H1 (cell line): ENCODE measurements at regions not wholly inside any gene's neighbourhood (a gene's known extent, or its start where the extent isn't known, plus 50 kb on each side); places are given as distances from the start of the nearest gene placed in this dataset.
"Not testable (repeated sequence)": the region's sequence is repeated elsewhere in the genome, so short reads cannot be mapped to it uniquely, and the experiment has no call there.

Experiments used
- CTCF ChIA-PET: fragments of 300-600 bp; sonication (Branson Sonifier 250); formaldehyde crosslinking; loops from one replicate; lab custom pipeline; 2021; ENCODE audit not compliant: partially characterized antibody; lab: Charles Lee
- POLR2A ChIA-PET: fragments of 300-600 bp; sonication (Branson Sonifier 250); formaldehyde crosslinking; loops from one replicate; lab custom pipeline; 2021; ENCODE audit warnings: inconsistent platforms; ENCODE audit not compliant: partially characterized antibody; lab: Charles Lee
- DNase-seq, 2 experiments: peaks; one replicate each; pipeline versions ENCODE4 v3.0.0 to v3.0.0-alpha.2; 2010 to 2022; ENCODE audit warnings: low spot score in 2 of 2, low read depth in 1 of 2, mixed read lengths in 1 of 2
- FAIRE-seq: peaks from 2 replicates; lab custom pipeline; 2011; peaks lifted over from hg19 to GRCh38; lab: Jason Lieb, UNC
- H2AFZ ChIP-seq: 2 replicates; pipeline ENCODE4 v1.8.1; 2012; ENCODE audit warnings: low read length, inconsistent platforms
- H2AK5ac ChIP-seq: 2 replicates; pipeline ENCODE4 v1.6.1; 2013; ENCODE audit warnings: low read depth, low read length
- H2BK120ac ChIP-seq: replicated peaks from 2 replicates; pipeline ENCODE3; 2013; ENCODE audit warnings: low read depth, low read length, inconsistent platforms
- H2BK12ac ChIP-seq: 2 replicates; pipeline ENCODE4 v1.6.1; 2013; ENCODE audit warnings: low read depth, low read length
- H2BK15ac ChIP-seq: 2 replicates; pipeline ENCODE4 v1.6.1; 2013; ENCODE audit warnings: low read length
- H2BK20ac ChIP-seq: 2 replicates; pipeline ENCODE4 v1.6.1; 2013; ENCODE audit warnings: low read length
- H2BK5ac ChIP-seq: 2 replicates; pipeline ENCODE4 v1.6.1; 2013; ENCODE audit warnings: low read depth, low read length
- H3K14ac ChIP-seq: 2 replicates; pipeline ENCODE4 v1.6.1; 2013; ENCODE audit warnings: inconsistent platforms; ENCODE audit not compliant: insufficient read length
- H3K18ac ChIP-seq: 2 replicates; pipeline ENCODE4 v1.6.1; 2013; ENCODE audit warnings: low read length; ENCODE audit errors: extremely low read depth
- H3K23ac ChIP-seq: 2 replicates; pipeline ENCODE4 v1.6.1; 2013; ENCODE audit warnings: inconsistent platforms; ENCODE audit not compliant: insufficient read length
- H3K23me2 ChIP-seq: 2 replicates; pipeline ENCODE4 v1.6.1; 2013; ENCODE audit warnings: low read depth, low read length
- H3K27ac ChIP-seq: 2 replicates; pipeline ENCODE4 v1.6.1; 2011; ENCODE audit warnings: low read depth, low read length, inconsistent platforms
- H3K27me3 ChIP-seq, 4 experiments: replicated peaks in 1 of 4; 1 replicate in 1 of 4; 2 replicates in 3 of 4; pipeline versions ENCODE4 v1.6.1 to v1.8.1; 2011 to 2013; ENCODE audit warnings: low read length in 3 of 4, mild to moderate bottlenecking in 3 of 4, inconsistent platforms in 2 of 4, mixed read lengths in 2 of 4, moderate library complexity in 1 of 4; ENCODE audit not compliant: control insufficient read depth in 3 of 4, insufficient read depth in 3 of 4; ENCODE audit errors: extremely low read depth in 1 of 4
- H3K36me3 ChIP-seq, 4 experiments: 2 replicates each; pipeline versions ENCODE4 v1.6.1 to v1.8.1; 2011 to 2013; ENCODE audit warnings: mild to moderate bottlenecking in 4 of 4, low read length in 3 of 4, moderate library complexity in 2 of 4, control low read depth in 1 of 4, inconsistent platforms in 1 of 4; ENCODE audit not compliant: insufficient read depth in 4 of 4, control insufficient read depth in 2 of 4
- H3K4ac ChIP-seq: replicated peaks from 2 replicates; pipeline ENCODE3; 2013; ENCODE audit warnings: low read length, low read depth, mixed read lengths, inconsistent platforms; ENCODE audit not compliant: insufficient read length
- H3K4me1 ChIP-seq, 4 experiments: replicated peaks in 1 of 4; 1 replicate in 1 of 4; 2 replicates in 3 of 4; pipeline versions ENCODE4 v1.6.1 to v1.8.1; 2011 to 2013; ENCODE audit warnings: low read length in 3 of 4, inconsistent platforms in 2 of 4, mixed read lengths in 1 of 4; ENCODE audit not compliant: insufficient read depth in 4 of 4, control insufficient read depth in 3 of 4
- H3K4me2 ChIP-seq, 2 experiments: 2 replicates each; pipeline versions ENCODE4 v1.6.1 to v1.8.1; 2011 to 2013; ENCODE audit warnings: low read depth in 2 of 2, low read length in 2 of 2, control low read depth in 1 of 2, inconsistent platforms in 1 of 2, mild to moderate bottlenecking in 1 of 2; ENCODE audit not compliant: insufficient read depth in 1 of 2
- H3K4me3 ChIP-seq, 4 experiments: fragments of 200-600, 300-600 bp in 1 of 4; sonication (generic), shearing (Covaris generic), sonication (Bioruptor Twin) in 1 of 4; 2 replicates each; pipeline versions ENCODE4 v1.5.1 to v1.8.1; 2011 to 2016; ENCODE audit warnings: low read length in 4 of 4, low read depth in 3 of 4, control low read depth in 2 of 4, inconsistent platforms in 2 of 4, mild to moderate bottlenecking in 2 of 4, mixed read lengths in 1 of 4, moderate library complexity in 1 of 4; ENCODE audit not compliant: insufficient read depth in 2 of 4; ENCODE audit errors: extremely low read depth in 1 of 4
- H3K56ac ChIP-seq: replicated peaks from 2 replicates; pipeline ENCODE3; 2013; ENCODE audit warnings: low read depth, mild to moderate bottlenecking, mixed read lengths, low read length, inconsistent platforms; ENCODE audit not compliant: insufficient read length
- H3K79me1 ChIP-seq: 2 replicates; pipeline ENCODE4 v1.6.1; 2013; ENCODE audit warnings: low read depth, low read length, control low read depth
- H3K79me2 ChIP-seq, 2 experiments: 2 replicates each; pipeline versions ENCODE4 v1.6.1 to v1.8.1; 2012 to 2013; ENCODE audit warnings: low read length in 2 of 2, mild to moderate bottlenecking in 2 of 2, inconsistent platforms in 1 of 2; ENCODE audit not compliant: insufficient read depth in 2 of 2, control insufficient read depth in 1 of 2
- H3K9ac ChIP-seq, 4 experiments: replicated peaks in 1 of 4; 1 replicate in 1 of 4; 2 replicates in 3 of 4; pipeline versions ENCODE4 v1.6.1 to v1.8.1; 2011 to 2013; ENCODE audit warnings: low read depth in 3 of 4, low read length in 3 of 4, control low read depth in 2 of 4, mild to moderate bottlenecking in 2 of 4, moderate library complexity in 2 of 4, inconsistent platforms in 1 of 4; ENCODE audit errors: extremely low read depth in 1 of 4
- H3K9me3 ChIP-seq, 2 experiments: 2 replicates each; pipeline versions ENCODE4 v1.6.1 to v1.8.1; 2012 to 2013; ENCODE audit warnings: mild to moderate bottlenecking in 2 of 2, moderate library complexity in 2 of 2, control low read depth in 1 of 2, inconsistent platforms in 1 of 2, low read depth in 1 of 2, low read length in 1 of 2, mixed read lengths in 1 of 2; ENCODE audit not compliant: insufficient read depth in 2 of 2
- H4K20me1 ChIP-seq, 2 experiments: replicated peaks in 1 of 2; 2 replicates each; pipeline versions ENCODE3 to v1.8.1; 2011 to 2013; ENCODE audit warnings: inconsistent platforms in 2 of 2, low read length in 2 of 2, mild to moderate bottlenecking in 1 of 2; ENCODE audit not compliant: insufficient read depth in 2 of 2, control insufficient read depth in 1 of 2
- H4K5ac ChIP-seq: 2 replicates; pipeline ENCODE4 v1.6.1; 2013; ENCODE audit warnings: low read length, low read depth, mixed read lengths, inconsistent platforms; ENCODE audit not compliant: insufficient read length
- H4K8ac ChIP-seq: 2 replicates; pipeline ENCODE4 v1.8.0; 2013; ENCODE audit warnings: mild to moderate bottlenecking, moderate library complexity, low read length, inconsistent platforms; ENCODE audit not compliant: insufficient read depth; ENCODE audit errors: extremely low read depth
- H4K91ac ChIP-seq: replicated peaks from 2 replicates; pipeline ENCODE3; 2013; ENCODE audit warnings: low read length, mixed read lengths, inconsistent platforms; ENCODE audit not compliant: insufficient read length
- WGBS, 2 experiments: shearing (Covaris generic) in 1 of 2; methylation state at CpG; one replicate each; pipeline versions ENCODE4 v1.1.6 to v1.1.7; 2013 to 2015; ENCODE audit warnings: low lambda C conversion rate in 2 of 2, mixed read lengths in 2 of 2, inconsistent platforms in 1 of 2, low coverage in 1 of 2, missing lambda C conversion rate in 1 of 2; ENCODE audit not compliant: insufficient replicate concordance in 2 of 2, insufficient coverage in 1 of 2, insufficient read length in 1 of 2; ENCODE audit errors: extremely low coverage in 1 of 2, missing lambda C conversion rate in 1 of 2; 5-methylcytosine and 5-hydroxymethylcytosine counted together

- POLR2A ChIA-PET, H2BK5ac ChIP-seq, FAIRE-seq, H3K4me2 ChIP-seq, H3K4me3 ChIP-seq, H3K9me3 ChIP-seq, H3K18ac ChIP-seq, H3K9ac ChIP-seq, H3K23me2 ChIP-seq, H3K27me3 ChIP-seq, H4K91ac ChIP-seq, H3K79me1 ChIP-seq, H4K20me1 ChIP-seq, H2AFZ ChIP-seq, H3K14ac ChIP-seq, H3K56ac ChIP-seq, H3K4ac ChIP-seq, H2BK15ac ChIP-seq, H3K4me1 ChIP-seq, H3K27ac ChIP-seq, H4K5ac ChIP-seq, H3K79me2 ChIP-seq, H3K36me3 ChIP-seq, H2BK20ac ChIP-seq, H2AK5ac ChIP-seq, H4K8ac ChIP-seq, CTCF ChIA-PET, H2BK12ac ChIP-seq, DNase-seq, H2BK120ac ChIP-seq, H3K23ac ChIP-seq: not testable (repeated sequence)
- WGBS, 2 experiments: 85% methylated on average over 2 of the region's 2 CpGs; no CpG with 5 or more reads in 1 of the 2 experiments
Observed at GRCh38 chr2:87657915-87658314, 90.0 kb upstream of the PLGLB2 start.

- H3K56ac ChIP-seq, H2AK5ac ChIP-seq, H3K27me3 ChIP-seq, H3K4me2 ChIP-seq, H3K4me3 ChIP-seq, H3K18ac ChIP-seq, H3K14ac ChIP-seq, DNase-seq, H4K8ac ChIP-seq, FAIRE-seq, H3K79me2 ChIP-seq, H2AFZ ChIP-seq, H2BK12ac ChIP-seq, H4K5ac ChIP-seq, H3K23ac ChIP-seq, H3K4me1 ChIP-seq, H2BK120ac ChIP-seq, H3K4ac ChIP-seq, H2BK20ac ChIP-seq, H3K36me3 ChIP-seq, H3K9me3 ChIP-seq, H4K20me1 ChIP-seq, H2BK5ac ChIP-seq, H3K23me2 ChIP-seq, CTCF ChIA-PET, H4K91ac ChIP-seq, POLR2A ChIA-PET, H3K79me1 ChIP-seq, H3K9ac ChIP-seq, H2BK15ac ChIP-seq, H3K27ac ChIP-seq: not testable (repeated sequence)
- no CpG with 5 or more reads among the region's 7 CpGs for WGBS, 2 experiments
Observed at GRCh38 chr2:87658357-87658756, 89.5 kb upstream of the PLGLB2 start.
